GM12872 (cell line): ENCODE measurements at regions not wholly inside any gene's neighbourhood (a gene's known extent, or its start where the extent isn't known, plus 50 kb on each side); places are given as distances from the start of the nearest gene placed in this dataset.

Source experiments
- TF ChIP-seq, protein P1 (sequence below): IDR thresholded peaks from 3 replicates; pipeline ENCODE4 v1.5.1; 2011; ENCODE audit warnings: low read depth, mild to moderate bottlenecking, low read length, moderate library complexity; ENCODE audit not compliant: insufficient read depth

DNA sequence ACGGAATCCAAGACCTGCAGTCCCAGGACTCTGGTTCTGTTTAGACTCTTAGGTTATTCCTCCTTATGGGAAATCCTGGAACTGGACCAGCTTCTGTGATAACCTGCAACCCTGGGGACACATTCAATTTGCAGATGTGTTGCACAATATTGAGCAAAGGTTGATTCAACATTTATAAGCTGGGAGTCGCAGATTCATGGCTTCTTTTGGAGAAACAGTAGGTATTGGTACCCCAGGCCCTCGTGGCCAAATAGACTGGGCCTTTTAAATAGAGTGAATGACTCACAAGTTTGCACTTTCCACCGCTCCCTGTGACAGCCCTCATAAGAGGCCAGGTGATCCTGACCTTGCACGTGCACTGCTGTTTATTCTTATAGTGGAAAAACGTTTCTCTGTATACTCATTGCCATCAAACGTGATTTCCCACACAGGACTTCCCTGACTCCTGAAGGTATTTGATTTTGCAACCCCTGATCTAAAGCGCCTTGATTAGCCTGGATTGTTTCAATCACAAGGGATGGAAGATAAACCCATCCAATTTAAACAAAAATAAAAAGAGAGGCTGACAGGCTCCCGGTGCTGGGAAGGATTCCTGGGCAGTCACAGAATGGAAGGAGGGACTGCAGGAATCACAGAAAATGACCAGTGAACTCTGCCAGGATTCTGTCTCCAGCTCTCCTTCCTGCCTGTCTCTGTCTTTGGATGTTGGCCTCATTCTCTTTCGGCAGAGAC lies 98.0 kb downstream of the VCPKMT start:
- TF ChIP-seq, protein P1, sequence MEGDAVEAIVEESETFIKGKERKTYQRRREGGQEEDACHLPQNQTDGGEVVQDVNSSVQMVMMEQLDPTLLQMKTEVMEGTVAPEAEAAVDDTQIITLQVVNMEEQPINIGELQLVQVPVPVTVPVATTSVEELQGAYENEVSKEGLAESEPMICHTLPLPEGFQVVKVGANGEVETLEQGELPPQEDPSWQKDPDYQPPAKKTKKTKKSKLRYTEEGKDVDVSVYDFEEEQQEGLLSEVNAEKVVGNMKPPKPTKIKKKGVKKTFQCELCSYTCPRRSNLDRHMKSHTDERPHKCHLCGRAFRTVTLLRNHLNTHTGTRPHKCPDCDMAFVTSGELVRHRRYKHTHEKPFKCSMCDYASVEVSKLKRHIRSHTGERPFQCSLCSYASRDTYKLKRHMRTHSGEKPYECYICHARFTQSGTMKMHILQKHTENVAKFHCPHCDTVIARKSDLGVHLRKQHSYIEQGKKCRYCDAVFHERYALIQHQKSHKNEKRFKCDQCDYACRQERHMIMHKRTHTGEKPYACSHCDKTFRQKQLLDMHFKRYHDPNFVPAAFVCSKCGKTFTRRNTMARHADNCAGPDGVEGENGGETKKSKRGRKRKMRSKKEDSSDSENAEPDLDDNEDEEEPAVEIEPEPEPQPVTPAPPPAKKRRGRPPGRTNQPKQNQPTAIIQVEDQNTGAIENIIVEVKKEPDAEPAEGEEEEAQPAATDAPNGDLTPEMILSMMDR: no peak

GRCh38 chr14:50018933-50019210 lies 97.5 kb downstream of the VCPKMT start:
- TF ChIP-seq, protein P1: no peak

GRCh38 chr14:50020184-50020583 lies 96.2 kb downstream of the VCPKMT start:
- TF ChIP-seq, protein P1: no peak

GRCh38 chr14:50020799-50021198 lies 95.6 kb downstream of the VCPKMT start:
- TF ChIP-seq, protein P1: no peak

- TF ChIP-seq, protein P1: no peak
These were observed 94.9 kb downstream of the VCPKMT start for GRCh38 chr14:50021261-50022031.

GRCh38 chr14:50022661-50023060 lies 93.7 kb downstream of the VCPKMT start:
- TF ChIP-seq, protein P1: no peak

DNA sequence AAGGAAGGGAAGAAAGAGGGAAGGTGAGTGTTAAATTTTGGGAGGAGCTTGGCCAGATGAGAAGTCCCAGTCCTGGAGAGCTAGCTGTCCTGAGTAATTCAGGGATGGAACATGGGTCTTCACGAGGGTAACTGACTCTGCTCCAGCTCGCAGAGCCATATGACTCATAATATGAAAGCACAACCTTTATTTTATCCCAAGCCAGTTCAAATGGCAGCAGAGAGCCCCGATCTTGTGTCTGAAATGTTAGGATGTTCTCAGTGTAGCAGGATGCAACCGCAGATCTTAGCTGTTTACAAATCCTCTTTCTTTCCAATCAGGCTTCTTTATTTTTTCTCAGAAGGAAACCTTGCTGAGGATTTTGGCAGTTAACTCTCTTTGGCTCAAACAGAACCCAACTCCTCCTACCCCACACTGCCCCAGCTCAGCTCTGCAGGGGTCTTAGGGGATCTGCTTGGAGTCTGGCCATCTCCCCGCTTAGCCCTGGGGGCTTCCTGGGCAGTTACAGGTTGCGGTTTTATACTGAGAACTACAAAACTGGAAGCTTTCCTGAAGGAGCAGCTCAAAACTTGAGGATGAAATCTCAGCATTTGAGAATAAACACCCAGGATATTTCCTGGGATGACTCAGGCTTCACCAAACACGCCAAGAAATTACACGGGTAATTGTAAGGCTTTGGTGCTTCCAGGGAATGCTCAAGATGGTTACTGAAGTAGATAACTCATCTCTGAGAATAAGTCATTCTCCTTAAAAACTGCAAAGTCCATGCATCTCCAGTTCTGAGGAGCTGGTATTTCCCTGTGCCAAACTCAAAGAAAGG lies 92.5 kb downstream of the VCPKMT start:
- TF ChIP-seq, protein P1: no peak
